IMR-90 (cell line): ENCODE measurements at regions not wholly inside any gene's neighbourhood (a gene's known extent, or its start where the extent isn't known, plus 50 kb on each side); places are given as distances from the start of the nearest gene placed in this dataset.

ENCODE experiments used
- ATAC-seq: fragments of 200-7000 bp; cut with Tn5 transposase; 2 replicates; pipeline ENCODE4 v1.9.1; 2020; ENCODE audit warnings: low read depth, mild to moderate bottlenecking, moderate library complexity
- BruUV-seq: library from RNA; stranded (reverse); fragments of 400-500 nt; replicated peaks from 2 replicates; lab custom pipeline; 2021; lab: Mats Ljungman, UMichigan
- CTCF ChIA-PET: fragments of 300-600 bp; formaldehyde crosslinking; extraction: SDS; loops from one replicate; lab custom pipeline; 2021; ENCODE audit warnings: antibody characterized with exemption; lab: Yijun Ruan, JAX
- POLR2A ChIA-PET: fragments of 300-600 bp; sonication (Branson Sonifier 250); formaldehyde crosslinking; loops from one replicate; lab custom pipeline; 2022; ENCODE audit warnings: antibody characterized with exemption; ENCODE audit not compliant: unreplicated experiment; lab: Charles Lee
- DNase-seq: peaks from one replicate; pipeline ENCODE4 v3.0.0; 2013
- H2AFZ ChIP-seq: replicated peaks from 2 replicates; pipeline ENCODE3; 2013; ENCODE audit warnings: low read length, mild to moderate bottlenecking; ENCODE audit not compliant: poor library complexity
- H2AK5ac ChIP-seq: 2 replicates; pipeline ENCODE4 v1.6.1; 2013; ENCODE audit warnings: low read depth, low read length, inconsistent platforms
- H2AK9ac ChIP-seq: replicated peaks from 2 replicates; pipeline ENCODE3; 2013; ENCODE audit warnings: mild to moderate bottlenecking, low read depth, low read length, moderate library complexity; ENCODE audit not compliant: poor library complexity
- H2BK120ac ChIP-seq: 2 replicates; pipeline ENCODE4 v1.6.1; 2013; ENCODE audit warnings: low read depth, low read length, inconsistent platforms
- H2BK15ac ChIP-seq: 3 replicates; pipeline ENCODE4 v1.6.1; 2013; ENCODE audit warnings: low read depth, low read length, inconsistent platforms
- H2BK20ac ChIP-seq: 2 replicates; pipeline ENCODE4 v1.6.1; 2013; ENCODE audit warnings: low read depth, mild to moderate bottlenecking, inconsistent platforms, low read length, moderate library complexity
- H2BK5ac ChIP-seq: 2 replicates; pipeline ENCODE4 v1.6.1; 2013; ENCODE audit warnings: mild to moderate bottlenecking, low read depth, low read length, inconsistent platforms; ENCODE audit not compliant: poor library complexity, severe bottlenecking
- H3K14ac ChIP-seq: replicated peaks from 2 replicates; pipeline ENCODE4 v1.6.1; 2013; ENCODE audit warnings: low read depth, low read length, inconsistent platforms
- H3K18ac ChIP-seq: 2 replicates; pipeline ENCODE4 v1.6.1; 2013; ENCODE audit warnings: low read depth, low read length, control low read depth
- H3K23ac ChIP-seq: 2 replicates; pipeline ENCODE4 v1.6.1; 2013; ENCODE audit warnings: low read depth, low read length, inconsistent platforms
- H3K27ac ChIP-seq: 2 replicates; pipeline ENCODE4 v1.5.1; 2013; ENCODE audit warnings: mild to moderate bottlenecking, control low read depth, low read length; ENCODE audit not compliant: insufficient read depth
- H3K27me3 ChIP-seq: 2 replicates; pipeline ENCODE4 v1.6.1; 2013; ENCODE audit warnings: low read length; ENCODE audit not compliant: control insufficient read depth, insufficient read depth
- H3K36me3 ChIP-seq: 2 replicates; pipeline ENCODE4 v1.6.1; 2013; ENCODE audit warnings: low read length, mixed read lengths; ENCODE audit not compliant: control insufficient read depth, insufficient read depth
- H3K4ac ChIP-seq: 2 replicates; pipeline ENCODE4 v1.6.1; 2013; ENCODE audit warnings: low read depth, low read length, inconsistent platforms
- H3K4me1 ChIP-seq: 2 replicates; pipeline ENCODE4 v1.6.1; 2013; ENCODE audit warnings: low read length, mixed read lengths; ENCODE audit not compliant: control insufficient read depth, insufficient read depth
- H3K4me2 ChIP-seq: 2 replicates; pipeline ENCODE4 v1.6.1; 2013; ENCODE audit warnings: low read depth, mild to moderate bottlenecking, control low read depth, low read length, moderate library complexity
- H3K4me3 ChIP-seq: 2 replicates; pipeline ENCODE4 v1.5.1; 2013; ENCODE audit warnings: low read depth, mild to moderate bottlenecking, control low read depth, low read length, moderate library complexity; ENCODE audit not compliant: insufficient read depth
- H3K56ac ChIP-seq: 2 replicates; pipeline ENCODE4 v1.6.1; 2013; ENCODE audit warnings: low read length, inconsistent platforms; ENCODE audit not compliant: insufficient read depth; ENCODE audit errors: extremely low read depth
- H3K79me1 ChIP-seq, 2 experiments: 2 replicates each; pipeline ENCODE4 v1.6.1; 2013; ENCODE audit warnings: low read length in 2 of 2, inconsistent platforms in 1 of 2, low read depth in 1 of 2
- H3K9ac ChIP-seq: 2 replicates; pipeline ENCODE4 v1.6.1; 2013; ENCODE audit warnings: low read depth, low read length, control low read depth
- H3K9me1 ChIP-seq: 2 replicates; pipeline ENCODE4 v1.6.1; 2013; ENCODE audit warnings: low read length, inconsistent platforms; ENCODE audit not compliant: insufficient read depth
- H3K9me3 ChIP-seq: 2 replicates; pipeline ENCODE4 v1.6.1; 2013; ENCODE audit warnings: low read length; ENCODE audit not compliant: control insufficient read depth, insufficient read depth
- H4K20me1 ChIP-seq: 2 replicates; pipeline ENCODE4 v1.6.1; 2013; ENCODE audit warnings: low read length, inconsistent platforms; ENCODE audit not compliant: insufficient read depth
- H4K5ac ChIP-seq: 2 replicates; pipeline ENCODE4 v1.6.1; 2013; ENCODE audit warnings: mild to moderate bottlenecking, low read depth, low read length, control low read depth
- H4K8ac ChIP-seq, 2 experiments: 2 replicates each; pipeline ENCODE4 v1.6.1; 2013; ENCODE audit warnings: low read depth in 2 of 2, low read length in 2 of 2, control low read depth in 1 of 2, inconsistent platforms in 1 of 2
- H4K91ac ChIP-seq: 2 replicates; pipeline ENCODE4 v1.6.1; 2013; ENCODE audit warnings: low read depth, low read length, inconsistent platforms; ENCODE audit not compliant: insufficient read depth
- BHLHE40 ChIP-seq: fragments of 150-350 bp; IDR thresholded peaks from 2 replicates; pipeline ENCODE4 v1.6.1; 2016; ENCODE audit warnings: mild to moderate bottlenecking, low read depth, low read length
- CEBPB ChIP-seq: IDR thresholded peaks from 2 replicates; pipeline ENCODE4 v1.6.1; 2012; ENCODE audit warnings: low read depth, low read length, improper control_type of control experiment
- CHD1 ChIP-seq: IDR thresholded peaks from 2 replicates; pipeline ENCODE4 v1.6.1; 2012; ENCODE audit warnings: low read depth, low read length, improper control_type of control experiment
- CTCF ChIP-seq: conservative IDR thresholded peaks from 2 replicates; pipeline ENCODE4 v1.5.1; 2012; ENCODE audit warnings: mild to moderate bottlenecking, low read depth, low read length, improper control_type of control experiment
- ELK1 ChIP-seq: fragments of 150-350 bp; IDR thresholded peaks from 2 replicates; pipeline ENCODE4 v1.6.1; 2016; ENCODE audit warnings: low read depth, mild to moderate bottlenecking, low read length, moderate library complexity, borderline replicate concordance
- FOS ChIP-seq: fragments of 150-350 bp; IDR thresholded peaks from 2 replicates; pipeline ENCODE4 v1.6.1; 2016; ENCODE audit warnings: low read depth, low read length
- MAFK ChIP-seq: IDR thresholded peaks from 2 replicates; pipeline ENCODE4 v1.6.1; 2012; ENCODE audit warnings: low read depth, low read length, improper control_type of control experiment
- MAZ ChIP-seq: IDR thresholded peaks from 2 replicates; pipeline ENCODE4 v1.6.1; 2012; ENCODE audit warnings: low read depth, mild to moderate bottlenecking, low read length, improper control_type of control experiment, moderate library complexity, borderline replicate concordance
- MXI1 ChIP-seq: IDR thresholded peaks from 2 replicates; pipeline ENCODE4 v1.6.1; 2012; ENCODE audit warnings: low read depth, mild to moderate bottlenecking, low read length, moderate library complexity, borderline replicate concordance
- POLR2A ChIP-seq: IDR thresholded peaks from 2 replicates; pipeline ENCODE4 v1.6.1; 2012; ENCODE audit warnings: mild to moderate bottlenecking, low read depth, low read length
- RAD21 ChIP-seq: IDR thresholded peaks from 2 replicates; pipeline ENCODE4 v1.6.1; 2012; ENCODE audit warnings: low read length, improper control_type of control experiment
- RCOR1 ChIP-seq: IDR thresholded peaks from 2 replicates; pipeline ENCODE4 v1.6.1; 2012; ENCODE audit warnings: mild to moderate bottlenecking, low read length, improper control_type of control experiment; ENCODE audit not compliant: insufficient replicate concordance
- RFX5 ChIP-seq: IDR thresholded peaks from 2 replicates; pipeline ENCODE4 v1.8.0; 2012; ENCODE audit warnings: low read depth, mild to moderate bottlenecking, low read length, moderate library complexity
- SMC3 ChIP-seq: fragments of 150-350 bp; IDR thresholded peaks from 2 replicates; pipeline ENCODE4 v1.6.1; 2016; ENCODE audit warnings: low read depth, mild to moderate bottlenecking, antibody characterized with exemption, low read length, moderate library complexity
- USF2 ChIP-seq: fragments of 150-350 bp; IDR thresholded peaks from 2 replicates; pipeline ENCODE4 v1.6.1; 2017; ENCODE audit warnings: mild to moderate bottlenecking, antibody characterized with exemption, low read length, low read depth
- WGBS, 2 experiments: methylation state at CpG; one replicate each; pipeline versions ENCODE4 v1.1.5 to v1.1.7; 2013; ENCODE audit warnings: missing lambda C conversion rate in 2 of 2; ENCODE audit not compliant: insufficient read length in 1 of 2; ENCODE audit errors: extremely low coverage in 2 of 2; 5-methylcytosine and 5-hydroxymethylcytosine counted together
- dilution Hi-C: fragments of 300-500 bp; cut with HindIII; formaldehyde crosslinking; loops from one replicate; pipeline ENCODE4 v1.14.3; 2018; ENCODE audit warnings: low sequenced_read_pairs; ENCODE audit not compliant: unreplicated experiment
- in situ Hi-C: fragments of 300-500 bp; cut with MboI; formaldehyde crosslinking; loops from 3 replicates; pipeline ENCODE4 v1.14.3; 2019; ENCODE audit warnings: low sequenced_read_pairs, inconsistent platforms, mixed read lengths
- intact Hi-C: fragments of 100-400 bp; cut with micrococcal nuclease; formaldehyde crosslinking; loops from 2 replicates; pipeline ENCODE4 v1.10.0; 2022

GRCh38 chr19:28425046-28425931 lies 787.7 kb downstream of the UQCRFS1 start:
- BruUV-seq = no TSS peak
- ChIA-PET POLR2A (no interaction called here), CTCF (no interaction called here)
- Histone ChIP-seq H2BK120ac (no peak overlapping the region), H4K20me1 (no peaks in the 10 kb centered on the region), H3K14ac (no peak overlapping the region), H4K91ac (no peak overlapping the region), H3K36me3 (no peaks in the 10 kb centered on the region), H2BK20ac (no peak overlapping the region), H3K23ac (no peak overlapping the region), H3K27me3 (no peaks in the 10 kb centered on the region), H2AK9ac (no peak overlapping the region), H2AK5ac (no peak overlapping the region), H3K56ac (no peak overlapping the region), H3K27ac (no peak overlapping the region), H3K9me1 (no peaks in the 10 kb centered on the region), H2BK15ac (no peak overlapping the region), H3K4me1 (no peaks in the 10 kb centered on the region), H3K18ac (no peak overlapping the region), H3K79me1 (no peaks in the 10 kb centered on the region), H4K5ac (no peak overlapping the region), H2AFZ (no peak overlapping the region), H3K9me3 (peaks cover 28% of the 10 kb centered on the region), H3K4ac (no peak overlapping the region), H4K8ac (no peak overlapping the region), H3K4me2 (no peak overlapping the region), H3K4me3 (no peak overlapping the region), H3K9ac (no peak overlapping the region), H2BK5ac (no peak overlapping the region)
- intact Hi-C loops (no loop called here), in situ Hi-C loops (no loop called here), dilution Hi-C loops (no loop called here)
- TF ChIP-seq CHD1 = no peak
- TF ChIP-seq CTCF = no peak
- TF ChIP-seq RCOR1 = no peak
- TF ChIP-seq RAD21 = no peak
- TF ChIP-seq MXI1 = no peak
- no peak for TF ChIP-seq POLR2A
- no peak for TF ChIP-seq USF2
- no peak for TF ChIP-seq RFX5
- TF ChIP-seq ELK1 = no peak
- TF ChIP-seq SMC3 = no peak
- TF ChIP-seq FOS = no peak
- no peak for TF ChIP-seq MAZ
- no peak for TF ChIP-seq BHLHE40
- TF ChIP-seq MAFK = no peak
- TF ChIP-seq CEBPB = no peak
- ATAC-seq (no peak), DNase-seq (no peak)
- 0% methylated on average over 4 of the region's 13 CpGs; no CpG with 5 or more reads in 1 of the 2 experiments for WGBS, 2 experiments
